ENCODE measurements at regions not wholly inside any gene's neighbourhood (a gene's known extent, or its start where the extent isn't known, plus 50 kb on each side); places are given as distances from the start of the nearest gene placed in this dataset.
A peak's percentile ranks its signal among the peaks of the same experiment; 100 is the strongest.

DNA sequence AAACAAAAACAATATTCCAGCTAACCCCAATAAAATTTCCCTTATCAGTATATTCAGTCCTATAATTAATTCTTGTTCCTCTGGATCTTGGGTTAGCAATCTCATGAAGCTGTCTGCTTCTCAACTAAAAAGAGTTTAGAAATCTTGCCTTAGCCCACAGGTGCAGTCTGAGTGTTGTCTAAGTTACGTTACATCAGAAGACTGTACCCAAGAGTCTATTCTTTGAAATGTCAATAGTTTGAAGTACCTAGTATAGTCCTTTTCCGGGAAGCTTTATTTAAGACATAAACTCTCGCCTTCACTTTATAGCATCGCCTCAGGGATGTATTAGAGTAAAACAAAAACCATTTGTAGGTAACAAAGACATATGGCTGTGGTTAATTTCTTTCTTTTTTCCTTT is 465.1 kb downstream of the FUT8 start:
- no peak for DNase-seq (ENCODE audit: low read depth in 2 of 2)

DNA sequence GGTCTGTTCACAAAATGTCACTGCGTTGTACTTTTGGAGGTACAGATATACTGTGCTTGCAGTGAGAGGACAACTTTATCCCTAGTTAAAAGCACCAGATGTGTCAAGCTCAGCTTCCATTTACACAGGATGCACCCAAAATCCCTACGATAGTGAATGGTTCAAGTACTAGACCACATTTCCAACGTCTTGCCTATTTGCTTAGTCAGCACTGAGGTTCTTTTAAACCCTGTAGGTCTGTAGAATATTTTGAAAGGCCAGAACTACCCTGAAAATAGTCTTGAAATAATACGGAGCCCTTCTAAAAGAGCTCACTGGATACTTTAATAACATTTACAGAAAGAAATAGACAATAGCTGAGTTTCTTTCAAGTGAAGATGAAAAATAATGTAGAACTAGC is 466.1 kb downstream of the FUT8 start:
- DNase-seq (ENCODE audit: low read depth in 2 of 2): no peak

DNA sequence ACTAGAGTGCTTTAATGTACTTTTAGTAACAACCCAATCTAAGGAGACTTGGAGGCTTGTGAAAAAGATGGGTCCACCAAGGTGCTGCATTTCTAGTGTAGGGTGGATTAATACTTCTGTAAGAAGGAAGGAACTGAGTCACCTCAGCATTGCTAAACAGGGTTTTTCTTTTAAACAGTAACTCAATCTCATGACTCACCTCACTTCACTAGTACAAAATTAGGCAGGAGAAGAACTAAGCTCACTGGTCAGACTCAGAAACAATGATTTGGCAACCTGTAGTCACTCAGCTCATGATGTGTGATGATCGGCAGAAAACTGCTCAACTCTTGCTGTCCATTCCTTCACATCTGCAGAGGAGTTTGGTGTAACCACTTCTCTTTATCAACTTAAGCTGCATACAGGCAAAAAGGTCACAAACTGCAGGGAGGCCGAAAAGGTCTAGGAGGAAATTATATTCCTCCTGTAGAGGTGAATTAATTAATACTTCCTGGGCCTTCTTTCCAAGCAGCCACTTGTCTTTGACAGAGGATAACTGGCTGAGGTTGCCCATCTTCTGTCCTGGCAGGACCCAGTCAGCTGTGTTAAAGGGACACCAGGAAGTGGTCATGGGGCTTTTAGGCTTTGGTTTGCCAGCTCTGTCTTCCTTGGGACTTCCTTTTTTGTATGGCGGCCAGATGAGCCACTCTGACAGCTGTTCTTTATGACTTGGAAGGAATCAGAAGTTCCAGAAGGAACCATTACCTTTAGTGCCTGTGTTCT is 466.9 kb downstream of the FUT8 start:
- DNase-seq (ENCODE audit: low read depth in 2 of 2): no peak

DNA sequence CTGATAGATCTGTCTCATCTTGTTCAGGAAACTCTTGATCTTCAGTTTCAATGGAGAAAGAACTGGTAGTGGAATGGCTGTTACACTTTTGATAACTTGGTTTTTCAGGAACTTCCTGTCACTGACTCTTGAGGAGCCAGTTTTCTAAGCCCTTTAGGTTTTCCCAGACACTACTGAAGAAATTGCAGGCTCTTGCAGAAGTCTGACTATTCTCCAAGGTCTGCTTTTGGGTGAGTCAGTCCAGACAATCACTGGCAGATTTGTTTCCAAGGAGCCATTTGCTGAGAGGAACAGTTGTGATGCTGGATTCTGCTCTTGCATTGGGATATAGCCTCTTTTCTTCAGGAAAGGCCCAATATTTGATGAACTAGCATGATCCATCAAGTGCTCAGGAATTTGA is 468.0 kb downstream of the FUT8 start:
- no peak for DNase-seq (ENCODE audit: low read depth in 2 of 2)

DNA sequence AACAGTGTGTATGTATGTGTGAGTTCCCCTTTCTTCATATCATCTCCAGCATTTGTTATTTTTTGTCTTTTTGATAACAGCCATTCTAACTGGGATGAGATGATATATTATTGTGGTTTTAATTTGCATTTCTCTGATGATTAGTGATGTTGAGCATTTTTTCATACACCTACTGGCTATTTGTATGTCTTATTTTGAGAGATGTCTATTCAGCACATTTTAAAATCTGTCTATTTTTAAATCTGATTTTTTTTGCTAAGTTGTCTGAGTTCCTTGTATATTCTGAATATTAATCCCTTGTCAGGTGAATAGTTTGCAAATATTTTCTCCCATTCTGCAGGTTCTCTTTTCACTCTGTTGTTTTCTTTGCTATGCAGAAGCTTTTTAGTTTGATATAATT is 469.1 kb downstream of the FUT8 start:
- no peak for DNase-seq (ENCODE audit: low read depth in 2 of 2)

DNA sequence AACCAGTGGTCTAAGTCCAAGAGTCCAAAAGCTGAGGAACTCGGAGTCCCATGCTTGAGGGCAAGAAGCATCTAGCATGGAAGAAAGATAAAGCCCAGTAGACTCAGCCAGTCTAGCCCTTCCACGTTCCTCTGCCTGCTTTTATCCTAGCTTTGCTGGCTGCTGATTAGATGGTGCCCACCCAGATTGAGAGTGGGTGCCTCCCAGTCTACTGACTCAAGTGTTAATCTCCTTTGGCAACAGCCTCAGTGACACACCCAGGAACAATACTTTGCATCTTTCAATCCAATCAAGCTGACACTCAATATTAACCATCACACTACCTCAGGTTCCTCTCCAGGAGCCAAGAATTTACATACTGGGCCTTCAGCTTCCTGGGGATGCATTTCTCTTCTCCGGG is 476.1 kb downstream of the FUT8 start:
- no peak for DNase-seq (ENCODE audit: low read depth in 2 of 2)

DNA sequence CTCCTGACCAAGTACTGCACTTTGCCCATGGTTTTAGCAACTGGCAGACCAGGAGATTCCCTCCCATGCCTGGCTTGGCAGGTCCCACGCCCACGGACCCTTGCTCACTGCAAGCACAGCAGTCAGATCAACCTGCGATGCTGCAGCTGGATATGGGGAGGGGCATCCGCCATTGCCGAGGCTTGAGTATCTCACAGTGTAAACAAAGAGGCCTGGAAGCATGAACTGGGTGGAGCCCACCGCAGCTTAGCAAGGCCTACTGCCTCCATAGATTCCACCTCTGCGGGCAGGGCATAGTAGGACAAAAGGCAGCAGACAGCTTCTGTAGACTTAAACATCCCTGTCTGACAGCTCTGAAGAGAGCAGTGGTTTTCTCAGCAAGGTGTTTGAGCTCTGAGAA is 479.8 kb downstream of the FUT8 start:
- no peak for DNase-seq (ENCODE audit: low read depth in 2 of 2)

DNA sequence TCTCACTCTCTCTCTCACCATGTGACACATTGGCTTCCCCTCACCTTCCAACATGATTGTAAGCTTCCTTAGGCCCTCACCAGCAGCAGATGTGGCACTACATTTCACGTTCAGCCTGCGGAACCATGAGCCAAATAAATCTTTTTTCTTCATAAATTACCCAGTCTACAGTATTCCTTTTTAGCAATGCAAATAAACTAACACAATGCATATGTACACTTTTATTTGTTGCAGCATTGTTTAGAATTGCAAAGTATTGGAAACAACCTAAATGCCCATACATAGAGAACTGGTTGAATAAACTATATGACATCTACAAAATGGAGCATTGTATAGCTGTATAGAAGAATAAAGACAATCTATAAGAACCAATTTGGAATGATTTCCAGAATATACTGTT is 487.6 kb downstream of the FUT8 start:
- DNase-seq (ENCODE audit: low read depth in 2 of 2): no peak

DNA sequence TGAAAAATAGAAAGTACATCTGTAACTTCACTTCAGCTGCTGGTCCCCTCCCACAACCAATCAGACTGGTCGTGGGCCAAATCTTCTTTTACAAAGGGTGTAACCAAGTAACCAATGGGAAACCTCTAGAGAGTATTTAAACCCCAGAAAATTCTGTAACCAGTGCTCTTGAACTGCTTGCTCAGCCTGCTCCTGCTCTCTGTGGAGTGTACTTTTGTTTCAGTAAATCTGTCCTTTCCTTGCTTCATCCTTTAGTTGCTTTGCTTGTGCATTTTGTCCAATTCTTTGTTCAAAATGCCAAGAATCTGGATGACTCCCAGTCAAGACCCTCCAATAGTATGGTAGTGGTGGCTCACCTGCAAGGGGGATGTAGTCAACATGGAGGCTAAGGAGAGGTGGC is 489.1 kb downstream of the FUT8 start:
- no peak for DNase-seq (ENCODE audit: low read depth in 2 of 2)

DNA sequence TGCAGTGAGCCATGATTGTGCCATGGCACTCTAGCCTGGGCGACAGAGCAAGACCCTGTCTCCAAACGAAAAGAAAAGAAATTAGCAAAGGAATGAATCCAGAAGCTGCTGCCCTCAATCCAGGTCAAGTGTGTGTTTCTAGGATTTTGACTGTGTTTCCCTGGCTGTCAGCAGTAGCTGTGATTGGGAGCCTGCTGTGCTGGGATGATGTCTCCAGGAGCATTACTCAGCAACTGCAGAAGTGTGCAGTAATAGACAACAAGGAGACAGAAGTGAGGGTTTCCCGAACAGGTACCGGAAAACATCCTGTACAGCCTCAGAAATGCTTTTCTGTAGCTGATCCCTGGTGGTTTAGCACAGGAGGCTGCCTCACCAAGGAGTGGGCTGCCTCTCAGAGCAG is 492.5 kb downstream of the FUT8 start:
- DNase-seq (ENCODE audit: low read depth in 2 of 2): no peak

DNA sequence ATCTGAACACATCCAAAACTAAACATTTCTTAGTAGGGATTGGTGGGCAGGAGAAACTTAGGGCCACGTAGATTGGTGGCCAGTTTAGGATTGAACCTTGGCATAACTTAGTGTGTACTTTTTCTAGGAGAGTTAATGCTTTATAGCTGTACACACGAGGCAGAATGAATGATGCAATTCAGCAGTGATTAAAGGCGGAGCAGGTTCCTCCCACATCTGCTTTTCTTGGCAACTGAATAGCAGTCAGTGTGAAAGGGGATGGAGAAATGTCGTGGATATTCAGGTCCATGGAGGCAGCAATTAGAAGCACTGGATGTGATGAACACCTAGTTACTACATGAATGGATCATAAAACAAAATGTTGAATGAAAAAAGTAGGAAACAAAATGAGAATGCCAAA is 493.8 kb downstream of the FUT8 start:
- no peak for DNase-seq (ENCODE audit: low read depth in 2 of 2)

DNA sequence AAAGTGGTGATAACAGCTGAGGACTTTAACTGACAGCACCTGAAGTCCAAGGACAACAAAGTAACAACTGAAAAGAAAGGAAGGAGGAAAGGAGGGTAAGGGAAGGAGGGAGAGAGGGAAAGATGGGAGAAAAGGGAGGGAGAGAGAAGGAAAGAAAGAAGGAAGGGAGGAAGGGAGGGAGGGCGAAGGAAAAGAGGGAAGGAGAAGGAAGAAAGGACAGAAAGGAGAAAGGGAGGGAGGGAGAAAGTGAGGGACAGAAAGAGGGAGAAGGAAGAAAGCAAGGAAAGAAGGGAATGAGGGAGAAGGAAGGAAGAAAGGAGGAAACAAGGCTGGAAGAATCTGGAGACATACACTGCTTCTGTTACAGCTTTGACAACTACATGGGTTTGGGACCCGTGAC is 494.4 kb downstream of the FUT8 start:
- DNase-seq (ENCODE audit: low read depth in 2 of 2): no peak

DNA sequence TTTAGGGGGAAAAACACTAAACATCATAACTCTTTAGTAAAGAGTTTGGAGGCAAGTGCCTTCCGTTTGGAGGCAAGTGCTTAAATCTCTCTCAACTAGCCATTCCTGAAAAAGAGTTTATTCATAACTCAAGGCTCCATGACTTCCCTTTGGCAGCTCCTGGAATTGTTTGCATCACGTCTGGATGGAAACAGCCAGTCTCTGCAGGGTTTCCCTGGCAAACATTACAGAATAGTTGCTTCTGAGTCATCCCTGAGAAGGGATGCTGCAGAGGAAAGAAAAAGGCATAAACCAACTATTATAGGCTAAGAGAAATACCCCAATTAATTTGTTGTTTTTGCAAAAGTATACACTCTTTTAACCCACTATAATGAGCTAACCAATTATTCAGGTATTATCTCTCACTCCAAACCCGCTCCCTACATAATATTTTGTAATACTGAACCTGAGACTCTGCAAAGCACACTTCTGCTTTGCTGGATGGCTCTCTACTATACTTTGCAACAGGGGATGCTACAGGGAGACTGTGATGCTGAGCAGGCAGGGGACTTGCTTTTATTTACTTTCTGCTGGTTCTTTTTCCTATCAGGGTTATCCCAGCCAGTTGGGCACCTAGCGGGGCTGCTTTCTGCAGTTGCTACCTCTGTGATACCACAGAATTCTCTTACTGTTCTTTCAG is 497.7 kb downstream of the FUT8 start:
- DNase-seq (ENCODE audit: low read depth in 2 of 2): no peak

DNA sequence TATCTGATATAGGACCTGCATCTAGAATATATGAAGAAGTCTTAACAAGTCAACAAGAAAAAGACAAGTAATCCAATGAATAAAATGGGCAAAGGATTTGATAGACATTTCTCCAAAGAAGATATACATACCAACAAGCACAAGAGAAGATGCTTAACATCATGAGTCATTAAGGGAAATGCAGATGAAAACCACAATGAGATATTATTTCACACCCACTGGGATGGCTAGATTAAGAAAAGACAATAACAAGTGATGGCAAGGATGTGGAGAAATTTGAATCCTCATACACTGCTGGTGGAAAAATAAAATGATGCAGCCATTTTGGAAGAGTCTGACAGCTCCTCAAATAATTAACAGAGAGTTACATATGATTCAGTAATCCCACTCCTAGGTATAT is 502.6 kb downstream of the FUT8 start:
- DNase-seq (ENCODE audit: low read depth in 2 of 2): no peak

DNA sequence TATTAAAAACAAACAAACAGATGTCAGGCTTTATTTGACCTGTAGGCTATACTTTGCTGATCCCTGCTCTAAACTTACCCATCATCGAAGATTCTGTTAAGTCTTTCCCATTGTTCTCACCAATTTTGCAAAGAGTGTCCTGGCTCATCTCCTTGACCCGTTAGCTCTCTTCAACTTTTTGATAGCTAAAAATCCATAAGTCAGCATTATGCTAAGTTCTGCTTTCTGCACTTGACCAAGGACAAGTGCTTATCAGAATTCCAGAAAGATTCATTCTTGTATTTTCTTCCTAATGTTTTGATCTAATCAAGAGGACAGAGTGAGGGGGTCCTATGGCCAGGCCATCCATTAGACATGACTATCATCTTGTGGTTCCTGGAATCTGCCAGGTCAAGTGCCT is 503.5 kb downstream of the FUT8 start:
- no peak for DNase-seq (ENCODE audit: low read depth in 2 of 2)

DNA sequence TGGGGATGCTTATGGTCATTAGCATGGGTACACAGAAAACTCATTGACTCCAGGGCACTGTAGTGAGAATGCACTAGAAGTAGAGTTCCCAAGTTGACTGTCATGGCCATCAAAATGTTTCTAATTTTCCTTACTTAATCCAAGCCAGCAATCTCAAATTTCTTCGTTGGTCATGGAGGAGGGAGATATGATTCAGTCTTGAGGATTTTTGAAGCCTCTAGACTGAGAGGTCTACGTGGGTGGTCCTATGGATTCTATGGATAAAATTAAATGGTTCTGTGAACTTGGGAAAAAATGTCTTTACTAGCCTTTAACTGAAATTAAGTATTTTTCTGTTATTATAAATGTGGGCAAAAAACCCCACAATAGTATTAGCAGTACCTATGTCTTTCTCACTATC is 508.5 kb downstream of the FUT8 start:
- DNase-seq (ENCODE audit: low read depth in 2 of 2): no peak

DNA sequence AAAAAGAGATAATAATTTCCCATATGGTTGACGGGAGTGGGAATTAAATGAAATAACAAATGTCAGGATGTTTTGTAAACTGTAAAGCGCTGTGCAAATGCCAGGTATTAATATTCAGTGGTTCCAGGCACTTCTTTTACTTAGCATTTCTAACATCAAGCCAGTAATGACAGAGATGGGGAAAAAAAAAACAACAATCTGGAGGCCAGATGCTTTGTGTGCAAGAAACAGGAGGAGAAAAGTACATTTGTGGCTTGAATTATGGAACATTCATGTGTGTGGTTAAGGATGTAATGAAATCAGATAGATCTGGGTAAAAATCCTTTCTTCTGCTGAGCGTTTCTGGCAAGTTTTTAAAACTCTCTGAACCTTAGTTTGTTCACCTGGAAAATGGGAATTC is 509.6 kb downstream of the FUT8 start:
- DNase-seq (ENCODE audit: low read depth in 2 of 2): no peak

DNA sequence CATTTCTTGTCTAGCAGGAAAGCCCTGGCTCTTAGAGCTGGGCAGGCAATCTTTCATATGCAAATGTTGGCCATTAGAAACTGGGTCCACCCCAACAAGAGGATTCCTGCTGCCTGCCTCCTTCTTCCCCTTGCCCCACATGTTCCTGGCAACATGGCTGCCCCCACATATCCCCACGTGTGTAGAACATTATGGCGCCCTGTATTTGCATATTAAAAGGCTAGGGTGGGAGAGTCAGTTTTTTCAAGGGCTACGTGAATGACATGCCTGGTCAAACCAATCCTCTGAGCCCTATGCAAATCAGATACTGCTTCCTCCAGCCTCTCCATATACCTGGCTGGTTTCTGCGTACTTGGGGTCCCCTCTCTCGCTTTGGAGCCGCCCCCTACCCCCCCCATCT is 514.0 kb downstream of the FUT8 start:
- DNase-seq (ENCODE audit: low read depth in 2 of 2): no peak

DNA sequence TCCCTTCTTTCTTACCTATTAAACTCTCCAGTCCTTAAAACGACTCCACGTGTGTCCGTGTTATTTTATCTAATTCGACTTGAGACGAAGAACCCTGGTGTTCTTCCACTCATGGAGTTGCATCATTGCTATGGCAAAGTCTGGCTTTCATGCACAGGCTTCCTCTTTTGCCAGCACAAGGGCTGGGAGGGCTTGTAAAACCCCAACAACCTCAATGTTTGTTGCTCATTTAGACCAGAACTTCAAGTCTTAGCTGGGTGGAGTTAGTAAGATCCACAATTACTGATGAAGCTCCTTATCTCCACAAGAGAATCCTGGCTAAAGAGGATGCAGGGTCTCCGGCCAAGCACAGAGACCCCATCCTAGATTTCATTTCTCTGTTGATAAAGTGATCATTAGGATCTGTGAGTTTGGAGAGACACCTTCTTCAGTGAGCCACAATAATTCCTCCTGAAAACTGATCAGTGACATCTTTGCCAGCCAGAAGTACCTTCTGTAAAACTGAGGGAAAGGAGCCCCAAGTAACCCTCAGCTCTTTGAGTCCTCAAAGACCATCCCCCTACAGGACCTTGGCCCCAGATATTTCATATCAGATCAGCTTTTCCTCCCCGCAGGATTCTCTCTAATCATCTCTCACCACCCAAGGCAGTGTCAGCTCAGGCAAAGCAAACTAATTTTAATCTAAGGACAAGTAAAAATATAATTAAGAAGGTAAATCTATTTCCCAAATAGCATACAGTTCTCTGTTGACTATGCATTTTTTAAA is 514.6 kb downstream of the FUT8 start:
- no peak for DNase-seq (ENCODE audit: low read depth in 2 of 2)

DNA sequence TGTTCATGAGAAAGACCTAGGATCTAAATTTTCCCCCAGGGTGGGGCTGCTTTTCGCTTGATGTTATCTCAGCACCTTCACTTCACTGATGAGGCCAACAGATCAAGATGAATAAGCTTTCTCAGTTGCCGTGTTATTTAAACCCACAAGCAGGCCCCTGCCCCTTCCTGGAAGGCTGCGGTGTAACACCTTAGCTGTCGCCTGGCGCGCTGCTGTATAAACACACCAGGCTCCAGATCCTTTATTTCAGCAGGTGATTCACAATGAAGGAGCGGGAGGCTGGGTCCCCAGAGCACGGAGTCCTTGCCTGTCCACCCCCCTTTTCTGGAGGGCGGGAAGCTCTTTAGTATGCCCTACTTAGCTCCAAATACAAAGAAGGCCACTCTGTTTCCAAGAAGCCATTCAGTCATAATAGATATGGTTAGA is 515.4 kb downstream of the FUT8 start:
- DNase-seq (ENCODE audit: low read depth in 2 of 2): peak; percentile 54 to 69

DNA sequence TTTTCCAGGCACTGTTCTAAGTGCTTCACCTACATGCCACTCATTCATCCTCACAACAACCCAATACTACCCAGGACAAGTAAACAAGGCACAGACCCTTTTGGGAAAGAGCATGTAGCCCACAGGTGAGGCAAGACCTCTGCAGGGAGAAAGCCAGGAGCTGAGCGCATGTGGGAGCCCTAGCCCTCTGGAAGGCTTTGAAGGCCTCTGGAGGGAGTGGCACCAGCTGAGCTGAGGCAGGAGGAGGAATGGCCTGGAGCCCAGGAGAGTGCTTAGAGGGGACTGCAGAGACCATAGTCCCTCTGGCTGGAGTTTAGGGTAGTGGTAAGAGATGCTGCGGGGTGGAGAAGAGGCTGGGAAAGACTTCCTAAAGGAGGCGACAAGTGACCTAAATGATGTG is 516.5 kb downstream of the FUT8 start:
- DNase-seq (ENCODE audit: low read depth in 2 of 2): no peak

DNA sequence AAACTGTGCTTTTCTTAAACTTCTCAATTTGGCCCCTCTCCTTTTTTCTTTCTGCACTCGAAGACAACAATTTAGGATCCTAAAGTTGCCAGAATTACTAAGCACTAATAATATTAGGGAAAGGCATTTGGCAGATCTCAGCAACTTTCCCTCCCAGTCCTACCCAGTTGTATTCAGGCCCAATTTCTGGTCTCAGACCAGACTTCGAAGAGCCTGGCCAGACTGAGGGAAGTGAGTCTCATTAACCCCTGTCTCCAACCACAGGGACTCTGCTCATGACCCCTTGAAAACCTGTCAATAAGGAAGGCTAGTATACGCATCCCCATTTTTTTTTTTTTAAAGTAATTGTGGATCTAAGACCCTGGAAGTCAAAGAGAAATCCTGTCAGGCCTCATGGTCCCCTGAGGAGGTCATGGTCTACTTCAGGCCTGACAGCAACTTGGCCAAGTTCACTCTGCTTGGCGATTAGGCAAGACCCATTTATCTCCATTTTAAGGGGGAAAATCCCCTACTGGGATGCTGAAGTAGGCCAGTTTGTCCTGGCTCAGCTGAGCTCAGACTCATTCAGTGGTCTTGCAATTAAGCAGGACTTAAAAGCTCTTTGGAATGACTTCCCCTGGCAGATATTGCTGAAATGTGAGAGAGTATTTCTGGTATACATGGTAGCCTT is 521.0 kb downstream of the FUT8 start:
- no peak for DNase-seq (ENCODE audit: low read depth in 2 of 2)

DNA sequence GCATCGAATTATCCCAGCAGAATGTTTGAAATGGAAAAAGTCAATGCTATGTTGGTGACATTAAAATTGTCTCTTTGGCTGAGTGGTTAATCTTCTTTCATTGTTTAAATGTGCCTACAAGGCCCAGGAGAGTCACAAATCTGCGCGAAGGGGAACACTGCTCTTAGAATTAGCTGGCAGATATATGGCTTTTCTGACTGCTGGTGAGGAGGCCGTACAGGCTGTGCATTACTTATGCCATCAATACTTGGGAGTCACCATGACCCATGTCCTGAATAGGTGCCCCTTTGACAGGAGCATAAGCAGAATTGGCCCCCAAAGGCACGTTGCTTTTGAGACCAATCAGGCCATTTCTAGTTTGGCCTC is 521.5 kb downstream of the FUT8 start:
- no peak for DNase-seq (ENCODE audit: low read depth in 2 of 2)
